HG03103 (cell line): ENCODE measurements at regions not wholly inside any gene's neighbourhood (a gene's known extent, or its start where the extent isn't known, plus 50 kb on each side); places are given as distances from the start of the nearest gene placed in this dataset.
"Not testable (repeated sequence)": the region's sequence is repeated elsewhere in the genome, so short reads cannot be mapped to it uniquely, and the experiment has no call there.

Source experiments
- ATAC-seq: cut with Tn5 transposase; IDR thresholded peaks from one replicate; pipeline ENCODE4 v1.9.1; 2021; ENCODE audit warnings: low read depth; ENCODE audit not compliant: unreplicated experiment

- no peak for ATAC-seq
These were observed 388.0 kb downstream of the SUCLG1 start for GRCh38 chr2:84071050-84071449.

GRCh38 chr2:84065857-84066256 is 393.2 kb downstream of the SUCLG1 start:
- ATAC-seq = no peak

- ATAC-seq = no peak
These were observed 401.0 kb downstream of the SUCLG1 start for GRCh38 chr2:84057917-84058560.

GRCh38 chr2:84055816-84056215 is 403.3 kb downstream of the SUCLG1 start:
- ATAC-seq = no peak

- not testable (repeated sequence) for ATAC-seq
These were observed 404.5 kb downstream of the SUCLG1 start for GRCh38 chr2:84054577-84054976.

- no peak for ATAC-seq
These were observed 406.2 kb downstream of the SUCLG1 start for GRCh38 chr2:84052913-84053312.

- no peak for ATAC-seq
These were observed 407.0 kb downstream of the SUCLG1 start for GRCh38 chr2:84052043-84052442.

GRCh38 chr2:84048964-84049363 is 410.1 kb downstream of the SUCLG1 start:
- no peak for ATAC-seq

GRCh38 chr2:84041506-84041905 is 417.6 kb downstream of the SUCLG1 start:
- no peak for ATAC-seq

GRCh38 chr2:84040281-84040680 is 418.8 kb downstream of the SUCLG1 start:
- no peak for ATAC-seq

- ATAC-seq = no peak
These were observed 420.2 kb downstream of the SUCLG1 start for GRCh38 chr2:84038866-84039265.

- ATAC-seq = no peak
These were observed 425.6 kb downstream of the SUCLG1 start for GRCh38 chr2:84033347-84033974.

- ATAC-seq = no peak
These were observed 427.6 kb downstream of the SUCLG1 start for GRCh38 chr2:84031312-84032050.

GRCh38 chr2:84029903-84030575 is 429.0 kb downstream of the SUCLG1 start:
- no peak for ATAC-seq

- ATAC-seq = no peak
These were observed 432.3 kb downstream of the SUCLG1 start for GRCh38 chr2:84026818-84027217.

GRCh38 chr2:84022810-84023431 is 436.2 kb downstream of the SUCLG1 start:
- no peak for ATAC-seq

GRCh38 chr2:84017010-84017409 is 442.1 kb downstream of the SUCLG1 start:
- ATAC-seq = no peak

GRCh38 chr2:84016183-84016582 is 442.9 kb downstream of the SUCLG1 start:
- no peak for ATAC-seq

- no peak for ATAC-seq
These were observed 461.2 kb downstream of the SUCLG1 start for GRCh38 chr2:83997889-83998288.

GRCh38 chr2:83994633-83995179 is 464.4 kb downstream of the SUCLG1 start:
- no peak for ATAC-seq
